GM23338 (cell line): ENCODE measurements at regions not wholly inside any gene's neighbourhood (a gene's known extent, or its start where the extent isn't known, plus 50 kb on each side); places are given as distances from the start of the nearest gene placed in this dataset.

Experiments
- ATAC-seq: fragments of 200-7000 bp; cut with Tn5 transposase; 3 replicates; pipeline ENCODE4 v1.9.1; 2020
- DNase-seq: peaks from one replicate; pipeline ENCODE4 v3.0.0-alpha.2; 2015; ENCODE audit warnings: low spot score
- H2AFZ ChIP-seq: fragments of 200-600 bp; sonication (generic); 2 replicates; pipeline ENCODE4 v1.8.0; 2016; ENCODE audit warnings: antibody characterized with exemption, mild to moderate bottlenecking, moderate library complexity
- H3F3A ChIP-seq: fragments of 200-600 bp; sonication (generic); replicated peaks from 2 replicates; pipeline ENCODE4 v1.8.0; 2017; ENCODE audit warnings: antibody characterized with exemption, mixed run types, low read depth
- H3K27ac ChIP-seq: fragments of 200-600 bp; sonication (generic); 2 replicates; pipeline ENCODE4 v1.6.1; 2016; ENCODE audit warnings: low read depth
- H3K27me3 ChIP-seq: fragments of 200-600 bp; sonication (generic); 2 replicates; pipeline ENCODE4 v1.8.0; 2016; ENCODE audit warnings: mild to moderate bottlenecking, mixed run types, moderate library complexity; ENCODE audit not compliant: insufficient read depth
- H3K36me3 ChIP-seq: fragments of 200-600 bp; sonication (generic); 2 replicates; pipeline ENCODE4 v1.8.0; 2016; ENCODE audit warnings: mild to moderate bottlenecking; ENCODE audit not compliant: insufficient read depth
- H3K4me1 ChIP-seq: fragments of 200-600 bp; sonication (generic); 2 replicates; pipeline ENCODE4 v1.8.0; 2016; ENCODE audit warnings: mild to moderate bottlenecking, moderate library complexity; ENCODE audit not compliant: insufficient read depth
- H3K4me2 ChIP-seq: fragments of 200-600 bp; sonication (generic); 2 replicates; pipeline ENCODE4 v1.7.1; 2017; ENCODE audit warnings: mixed run types
- H3K4me3 ChIP-seq: fragments of 200-600 bp; sonication (generic); 2 replicates; pipeline ENCODE4 v1.6.1; 2016; ENCODE audit warnings: mixed run types
- H3K79me2 ChIP-seq: fragments of 200-600 bp; sonication (generic); replicated peaks from 2 replicates; pipeline ENCODE4 v1.8.0; 2017; ENCODE audit warnings: mild to moderate bottlenecking; ENCODE audit not compliant: insufficient read depth
- H3K9me2 ChIP-seq: fragments of 200-600 bp; sonication (generic); 2 replicates; pipeline ENCODE4 v1.8.0; 2017; ENCODE audit not compliant: insufficient read depth
- H4K20me1 ChIP-seq: fragments of 200-600 bp; sonication (generic); replicated peaks from 2 replicates; pipeline ENCODE4 v1.8.0; 2017; ENCODE audit warnings: mild to moderate bottlenecking; ENCODE audit not compliant: insufficient read depth
- H3K27ac Mint-ChIP-seq: 2 replicates; pipeline ENCODE4 v1.8.0; 2020; ENCODE audit warnings: inconsistent platforms, mild to moderate bottlenecking, moderate library complexity, mixed read lengths
- H3K27me3 Mint-ChIP-seq: 3 replicates; pipeline ENCODE4 v1.8.0; 2022; ENCODE audit warnings: low read depth, mild to moderate bottlenecking, moderate library complexity, mixed read lengths, inconsistent platforms; ENCODE audit not compliant: insufficient read depth, poor library complexity
- H3K36me3 Mint-ChIP-seq: 3 replicates; pipeline ENCODE4 v1.8.0; 2021; ENCODE audit warnings: low read depth, mild to moderate bottlenecking, inconsistent platforms, moderate library complexity, mixed read lengths
- H3K4me1 Mint-ChIP-seq: 3 replicates; pipeline ENCODE4 v1.8.0; 2020; ENCODE audit warnings: mild to moderate bottlenecking, inconsistent platforms, mixed read lengths
- H3K4me3 Mint-ChIP-seq: 3 replicates; pipeline ENCODE4 v1.8.0; 2021; ENCODE audit warnings: moderate library complexity, mild to moderate bottlenecking, inconsistent platforms, mixed read lengths
- H3K9me3 Mint-ChIP-seq: 3 replicates; pipeline ENCODE4 v1.8.0; 2020; ENCODE audit warnings: moderate library complexity, mild to moderate bottlenecking, inconsistent platforms, mixed read lengths
- CREB1 ChIP-seq: fragments of 250-450 bp; sonication (Bioruptor Pico); IDR thresholded peaks from 2 replicates; pipeline ENCODE4 v1.5.0; 2020; ENCODE audit warnings: low read depth, mild to moderate bottlenecking, moderate library complexity
- EZH2 ChIP-seq: fragments of 200-600 bp; sonication (generic); IDR thresholded peaks from one replicate; pipeline ENCODE4 v1.8.0; 2017; ENCODE audit warnings: antibody characterized with exemption, mild to moderate bottlenecking, low read depth; ENCODE audit not compliant: unreplicated experiment
- EZH2phosphoT487 ChIP-seq: fragments of 200-600 bp; sonication (generic); IDR thresholded peaks from one replicate; pipeline ENCODE4 v1.8.1; 2018; ENCODE audit warnings: antibody characterized with exemption; ENCODE audit not compliant: unreplicated experiment
- JUNB ChIP-seq: IDR thresholded peaks from one replicate; pipeline ENCODE4 v1.6.1; 2016; ENCODE audit warnings: antibody characterized with exemption; ENCODE audit not compliant: unreplicated experiment
- NANOG ChIP-seq: IDR thresholded peaks from 2 replicates; pipeline ENCODE4 v1.6.1; 2016; ENCODE audit warnings: antibody characterized with exemption, borderline replicate concordance
- POLR2AphosphoS5 ChIP-seq: IDR thresholded peaks from 2 replicates; pipeline ENCODE4 v1.6.1; 2016; ENCODE audit warnings: antibody characterized with exemption, low read depth
- STAT1 ChIP-seq: IDR thresholded peaks from one replicate; pipeline ENCODE4 v1.6.1; 2016; ENCODE audit warnings: antibody characterized with exemption; ENCODE audit not compliant: unreplicated experiment
- ZNF114 ChIP-seq: fragments of 250-450 bp; sonication (Bioruptor Pico); IDR thresholded peaks from 2 replicates; pipeline ENCODE4 v1.5.0; 2020; ENCODE audit warnings: mild to moderate bottlenecking, moderate library complexity
- ZNF331 ChIP-seq: fragments of 250-450 bp; sonication (Bioruptor Pico); IDR thresholded peaks from 2 replicates; pipeline ENCODE4 v1.5.0; 2020; ENCODE audit warnings: low read depth, mild to moderate bottlenecking, moderate library complexity
- TF ChIP-seq, protein P1 (sequence below), 2 experiments: fragments of 200-600 bp in 1 of 2; sonication (generic) in 1 of 2; conservative IDR thresholded peaks; 2 replicates each; pipeline versions ENCODE4 v1.5.1 to v1.6.1; 2016 to 2017; ENCODE audit warnings: antibody characterized with exemption in 2 of 2, low read depth in 2 of 2, mild to moderate bottlenecking in 2 of 2, moderate library complexity in 1 of 2
- TF ChIP-seq, protein P2 (sequence below): IDR thresholded peaks from one replicate; pipeline ENCODE4 v1.6.1; 2018; ENCODE audit warnings: antibody characterized with exemption; ENCODE audit not compliant: unreplicated experiment
- TF ChIP-seq, protein P3 (sequence below): fragments of 250-450 bp; sonication (Bioruptor Pico); IDR thresholded peaks from 2 replicates; pipeline ENCODE4 v1.5.0; 2020; ENCODE audit warnings: mild to moderate bottlenecking, moderate library complexity
- TF ChIP-seq, protein P4 (sequence below): IDR thresholded peaks from 2 replicates; pipeline ENCODE4 v1.6.1; 2016; ENCODE audit warnings: antibody characterized with exemption

DNA sequence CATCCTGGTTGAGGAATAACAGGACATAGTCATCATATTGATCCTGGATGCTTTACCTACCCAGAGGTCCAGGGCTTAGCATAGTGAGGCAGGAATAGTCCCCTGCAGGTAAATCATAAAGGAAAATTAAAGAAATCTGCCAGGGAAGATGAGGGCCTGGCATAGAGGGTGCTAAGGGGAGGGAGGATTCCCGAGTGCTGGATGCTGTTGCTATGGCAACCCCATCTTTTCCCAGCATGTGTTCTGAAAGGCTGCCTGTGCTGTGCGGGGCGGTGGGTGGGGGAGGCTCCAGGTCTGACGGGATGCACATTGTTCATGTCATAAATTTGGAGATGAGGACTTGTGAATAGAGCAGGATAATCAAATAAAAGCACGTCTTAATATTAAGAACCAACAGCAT, 212.6 kb upstream of the PCSK2 start:
- Histone ChIP-seq H3F3A (no peaks in the 10 kb centered on the region), H3K4me3 (no peak overlapping the region), H2AFZ (no peak overlapping the region), H3K36me3 (no peaks in the 10 kb centered on the region), H3K79me2 (no peaks in the 10 kb centered on the region), H3K4me1 (peaks cover 7% of the 10 kb centered on the region; the same call in 1 of the 2 replicates), H3K4me2 (no peak overlapping the region), H3K27ac (no peak overlapping the region), H4K20me1 (no peaks in the 10 kb centered on the region), H3K9me2 (peaks cover 4% of the 10 kb centered on the region; the same call in 1 of the 2 replicates), H3K27me3 (no peaks in the 10 kb centered on the region)
- no peaks in the 10 kb centered on the region for H3K36me3 Mint-ChIP-seq
- H3K4me1 Mint-ChIP-seq = peaks cover 18% of the 10 kb centered on the region
- ATAC-seq = no peak
- H3K9me3 Mint-ChIP-seq = no peaks in the 10 kb centered on the region
- DNase-seq = peak; percentile 34
- H3K4me3 Mint-ChIP-seq = no peak overlapping the region
- no peaks in the 10 kb centered on the region for H3K27me3 Mint-ChIP-seq
- no peak overlapping the region for H3K27ac Mint-ChIP-seq
- TF ChIP-seq EZH2phosphoT487 (no peak), ZNF331 (CRISPR knock-in tag) (no peak), JUNB (no peak), STAT1 (no peak), NANOG (no peak), CREB1 (CRISPR knock-in tag) (no peak), POLR2AphosphoS5 (no peak), EZH2 (no peak), ZNF114 (no peak)
- TF ChIP-seq, protein P1, sequence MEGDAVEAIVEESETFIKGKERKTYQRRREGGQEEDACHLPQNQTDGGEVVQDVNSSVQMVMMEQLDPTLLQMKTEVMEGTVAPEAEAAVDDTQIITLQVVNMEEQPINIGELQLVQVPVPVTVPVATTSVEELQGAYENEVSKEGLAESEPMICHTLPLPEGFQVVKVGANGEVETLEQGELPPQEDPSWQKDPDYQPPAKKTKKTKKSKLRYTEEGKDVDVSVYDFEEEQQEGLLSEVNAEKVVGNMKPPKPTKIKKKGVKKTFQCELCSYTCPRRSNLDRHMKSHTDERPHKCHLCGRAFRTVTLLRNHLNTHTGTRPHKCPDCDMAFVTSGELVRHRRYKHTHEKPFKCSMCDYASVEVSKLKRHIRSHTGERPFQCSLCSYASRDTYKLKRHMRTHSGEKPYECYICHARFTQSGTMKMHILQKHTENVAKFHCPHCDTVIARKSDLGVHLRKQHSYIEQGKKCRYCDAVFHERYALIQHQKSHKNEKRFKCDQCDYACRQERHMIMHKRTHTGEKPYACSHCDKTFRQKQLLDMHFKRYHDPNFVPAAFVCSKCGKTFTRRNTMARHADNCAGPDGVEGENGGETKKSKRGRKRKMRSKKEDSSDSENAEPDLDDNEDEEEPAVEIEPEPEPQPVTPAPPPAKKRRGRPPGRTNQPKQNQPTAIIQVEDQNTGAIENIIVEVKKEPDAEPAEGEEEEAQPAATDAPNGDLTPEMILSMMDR (conservative IDR thresholded peaks at IDR 0.05; ENCODE audit: low read depth in 2 of 2) = no peak
- TF ChIP-seq, protein P2, sequence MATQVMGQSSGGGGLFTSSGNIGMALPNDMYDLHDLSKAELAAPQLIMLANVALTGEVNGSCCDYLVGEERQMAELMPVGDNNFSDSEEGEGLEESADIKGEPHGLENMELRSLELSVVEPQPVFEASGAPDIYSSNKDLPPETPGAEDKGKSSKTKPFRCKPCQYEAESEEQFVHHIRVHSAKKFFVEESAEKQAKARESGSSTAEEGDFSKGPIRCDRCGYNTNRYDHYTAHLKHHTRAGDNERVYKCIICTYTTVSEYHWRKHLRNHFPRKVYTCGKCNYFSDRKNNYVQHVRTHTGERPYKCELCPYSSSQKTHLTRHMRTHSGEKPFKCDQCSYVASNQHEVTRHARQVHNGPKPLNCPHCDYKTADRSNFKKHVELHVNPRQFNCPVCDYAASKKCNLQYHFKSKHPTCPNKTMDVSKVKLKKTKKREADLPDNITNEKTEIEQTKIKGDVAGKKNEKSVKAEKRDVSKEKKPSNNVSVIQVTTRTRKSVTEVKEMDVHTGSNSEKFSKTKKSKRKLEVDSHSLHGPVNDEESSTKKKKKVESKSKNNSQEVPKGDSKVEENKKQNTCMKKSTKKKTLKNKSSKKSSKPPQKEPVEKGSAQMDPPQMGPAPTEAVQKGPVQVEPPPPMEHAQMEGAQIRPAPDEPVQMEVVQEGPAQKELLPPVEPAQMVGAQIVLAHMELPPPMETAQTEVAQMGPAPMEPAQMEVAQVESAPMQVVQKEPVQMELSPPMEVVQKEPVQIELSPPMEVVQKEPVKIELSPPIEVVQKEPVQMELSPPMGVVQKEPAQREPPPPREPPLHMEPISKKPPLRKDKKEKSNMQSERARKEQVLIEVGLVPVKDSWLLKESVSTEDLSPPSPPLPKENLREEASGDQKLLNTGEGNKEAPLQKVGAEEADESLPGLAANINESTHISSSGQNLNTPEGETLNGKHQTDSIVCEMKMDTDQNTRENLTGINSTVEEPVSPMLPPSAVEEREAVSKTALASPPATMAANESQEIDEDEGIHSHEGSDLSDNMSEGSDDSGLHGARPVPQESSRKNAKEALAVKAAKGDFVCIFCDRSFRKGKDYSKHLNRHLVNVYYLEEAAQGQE = no peak
- TF ChIP-seq, protein P3, sequence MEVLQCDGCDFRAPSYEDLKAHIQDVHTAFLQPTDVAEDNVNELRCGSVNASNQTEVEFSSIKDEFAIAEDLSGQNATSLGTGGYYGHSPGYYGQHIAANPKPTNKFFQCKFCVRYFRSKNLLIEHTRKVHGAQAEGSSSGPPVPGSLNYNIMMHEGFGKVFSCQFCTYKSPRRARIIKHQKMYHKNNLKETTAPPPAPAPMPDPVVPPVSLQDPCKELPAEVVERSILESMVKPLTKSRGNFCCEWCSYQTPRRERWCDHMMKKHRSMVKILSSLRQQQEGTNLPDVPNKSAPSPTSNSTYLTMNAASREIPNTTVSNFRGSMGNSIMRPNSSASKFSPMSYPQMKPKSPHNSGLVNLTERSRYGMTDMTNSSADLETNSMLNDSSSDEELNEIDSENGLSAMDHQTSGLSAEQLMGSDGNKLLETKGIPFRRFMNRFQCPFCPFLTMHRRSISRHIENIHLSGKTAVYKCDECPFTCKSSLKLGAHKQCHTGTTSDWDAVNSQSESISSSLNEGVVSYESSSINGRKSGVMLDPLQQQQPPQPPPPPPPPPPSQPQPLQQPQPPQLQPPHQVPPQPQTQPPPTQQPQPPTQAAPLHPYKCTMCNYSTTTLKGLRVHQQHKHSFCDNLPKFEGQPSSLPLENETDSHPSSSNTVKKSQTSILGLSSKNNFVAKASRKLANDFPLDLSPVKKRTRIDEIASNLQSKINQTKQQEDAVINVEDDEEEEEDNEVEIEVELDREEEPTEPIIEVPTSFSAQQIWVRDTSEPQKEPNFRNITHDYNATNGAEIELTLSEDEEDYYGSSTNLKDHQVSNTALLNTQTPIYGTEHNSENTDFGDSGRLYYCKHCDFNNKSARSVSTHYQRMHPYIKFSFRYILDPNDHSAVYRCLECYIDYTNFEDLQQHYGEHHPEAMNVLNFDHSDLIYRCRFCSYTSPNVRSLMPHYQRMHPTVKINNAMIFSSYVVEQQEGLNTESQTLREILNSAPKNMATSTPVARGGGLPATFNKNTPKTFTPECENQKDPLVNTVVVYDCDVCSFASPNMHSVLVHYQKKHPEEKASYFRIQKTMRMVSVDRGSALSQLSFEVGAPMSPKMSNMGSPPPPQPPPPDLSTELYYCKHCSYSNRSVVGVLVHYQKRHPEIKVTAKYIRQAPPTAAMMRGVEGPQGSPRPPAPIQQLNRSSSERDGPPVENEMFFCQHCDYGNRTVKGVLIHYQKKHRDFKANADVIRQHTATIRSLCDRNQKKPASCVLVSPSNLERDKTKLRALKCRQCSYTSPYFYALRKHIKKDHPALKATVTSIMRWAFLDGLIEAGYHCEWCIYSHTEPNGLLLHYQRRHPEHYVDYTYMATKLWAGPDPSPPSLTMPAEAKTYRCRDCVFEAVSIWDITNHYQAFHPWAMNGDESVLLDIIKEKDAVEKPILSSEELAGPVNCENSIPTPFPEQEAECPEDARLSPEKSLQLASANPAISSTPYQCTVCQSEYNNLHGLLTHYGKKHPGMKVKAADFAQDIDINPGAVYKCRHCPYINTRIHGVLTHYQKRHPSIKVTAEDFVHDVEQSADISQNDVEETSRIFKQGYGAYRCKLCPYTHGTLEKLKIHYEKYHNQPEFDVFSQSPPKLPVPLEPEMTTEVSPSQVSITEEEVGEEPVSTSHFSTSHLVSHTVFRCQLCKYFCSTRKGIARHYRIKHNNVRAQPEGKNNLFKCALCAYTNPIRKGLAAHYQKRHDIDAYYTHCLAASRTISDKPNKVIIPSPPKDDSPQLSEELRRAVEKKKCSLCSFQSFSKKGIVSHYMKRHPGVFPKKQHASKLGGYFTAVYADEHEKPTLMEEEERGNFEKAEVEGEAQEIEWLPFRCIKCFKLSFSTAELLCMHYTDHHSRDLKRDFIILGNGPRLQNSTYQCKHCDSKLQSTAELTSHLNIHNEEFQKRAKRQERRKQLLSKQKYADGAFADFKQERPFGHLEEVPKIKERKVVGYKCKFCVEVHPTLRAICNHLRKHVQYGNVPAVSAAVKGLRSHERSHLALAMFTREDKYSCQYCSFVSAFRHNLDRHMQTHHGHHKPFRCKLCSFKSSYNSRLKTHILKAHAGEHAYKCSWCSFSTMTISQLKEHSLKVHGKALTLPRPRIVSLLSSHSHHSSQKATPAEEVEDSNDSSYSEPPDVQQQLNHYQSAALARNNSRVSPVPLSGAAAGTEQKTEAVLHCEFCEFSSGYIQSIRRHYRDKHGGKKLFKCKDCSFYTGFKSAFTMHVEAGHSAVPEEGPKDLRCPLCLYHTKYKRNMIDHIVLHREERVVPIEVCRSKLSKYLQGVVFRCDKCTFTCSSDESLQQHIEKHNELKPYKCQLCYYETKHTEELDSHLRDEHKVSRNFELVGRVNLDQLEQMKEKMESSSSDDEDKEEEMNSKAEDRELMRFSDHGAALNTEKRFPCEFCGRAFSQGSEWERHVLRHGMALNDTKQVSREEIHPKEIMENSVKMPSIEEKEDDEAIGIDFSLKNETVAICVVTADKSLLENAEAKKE = no peak
- TF ChIP-seq, protein P4, sequence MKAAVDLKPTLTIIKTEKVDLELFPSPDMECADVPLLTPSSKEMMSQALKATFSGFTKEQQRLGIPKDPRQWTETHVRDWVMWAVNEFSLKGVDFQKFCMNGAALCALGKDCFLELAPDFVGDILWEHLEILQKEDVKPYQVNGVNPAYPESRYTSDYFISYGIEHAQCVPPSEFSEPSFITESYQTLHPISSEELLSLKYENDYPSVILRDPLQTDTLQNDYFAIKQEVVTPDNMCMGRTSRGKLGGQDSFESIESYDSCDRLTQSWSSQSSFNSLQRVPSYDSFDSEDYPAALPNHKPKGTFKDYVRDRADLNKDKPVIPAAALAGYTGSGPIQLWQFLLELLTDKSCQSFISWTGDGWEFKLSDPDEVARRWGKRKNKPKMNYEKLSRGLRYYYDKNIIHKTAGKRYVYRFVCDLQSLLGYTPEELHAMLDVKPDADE = no peak
